GM12892 (cell line): ENCODE measurements at regions not wholly inside any gene's neighbourhood (a gene's known extent, or its start where the extent isn't known, plus 50 kb on each side); places are given as distances from the start of the nearest gene placed in this dataset.

ENCODE experiments used
- POLR2A ChIP-seq: IDR thresholded peaks from 2 replicates; pipeline ENCODE4 v1.6.1; 2011; ENCODE audit warnings: low read depth, low read length, control low read depth
- POLR2AphosphoS5 ChIP-seq: IDR thresholded peaks from 2 replicates; pipeline ENCODE4 v1.6.1; 2011; ENCODE audit warnings: low read depth, low read length, control low read depth
- TAF1 ChIP-seq: IDR thresholded peaks from 2 replicates; pipeline ENCODE4 v1.6.1; 2011; ENCODE audit warnings: low read depth, mild to moderate bottlenecking, control low read depth, low read length, borderline replicate concordance

- no peak for TF ChIP-seq POLR2AphosphoS5
- TF ChIP-seq POLR2A = no peak
- TF ChIP-seq TAF1 = no peak
Observed at GRCh38 chr1:14413819-14414490, 184.5 kb upstream of the KAZN start.
